ENCODE measurements at regions not wholly inside any gene's neighbourhood (a gene's known extent, or its start where the extent isn't known, plus 50 kb on each side); places are given as distances from the start of the nearest gene placed in this dataset.

GRCh38 chr13:73272831-73273230, 214.0 kb downstream of the KLF5 start:
- DNase-seq (ENCODE audit: low read depth) = no peak

DNA sequence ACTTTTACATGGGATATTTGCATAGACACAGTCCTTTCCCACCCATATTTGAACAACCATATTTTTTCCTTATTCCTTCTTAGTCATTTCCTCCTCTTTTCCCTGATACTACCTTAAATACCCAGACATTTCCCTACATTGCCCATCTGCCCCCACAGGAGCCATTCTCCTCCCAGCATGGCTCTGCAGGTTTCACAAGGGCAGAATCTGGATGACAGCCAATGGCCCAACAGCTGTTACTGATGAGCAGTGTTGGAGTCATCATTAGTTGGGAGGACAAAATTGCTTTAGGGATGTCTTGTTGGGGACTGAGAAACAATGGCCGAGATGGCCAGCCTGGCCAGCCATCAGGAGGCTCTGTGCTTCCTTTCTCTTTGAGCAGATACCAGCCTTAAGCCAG, 209.5 kb downstream of the KLF5 start:
- peak; percentile 99 for DNase-seq (ENCODE audit: low read depth)

DNA sequence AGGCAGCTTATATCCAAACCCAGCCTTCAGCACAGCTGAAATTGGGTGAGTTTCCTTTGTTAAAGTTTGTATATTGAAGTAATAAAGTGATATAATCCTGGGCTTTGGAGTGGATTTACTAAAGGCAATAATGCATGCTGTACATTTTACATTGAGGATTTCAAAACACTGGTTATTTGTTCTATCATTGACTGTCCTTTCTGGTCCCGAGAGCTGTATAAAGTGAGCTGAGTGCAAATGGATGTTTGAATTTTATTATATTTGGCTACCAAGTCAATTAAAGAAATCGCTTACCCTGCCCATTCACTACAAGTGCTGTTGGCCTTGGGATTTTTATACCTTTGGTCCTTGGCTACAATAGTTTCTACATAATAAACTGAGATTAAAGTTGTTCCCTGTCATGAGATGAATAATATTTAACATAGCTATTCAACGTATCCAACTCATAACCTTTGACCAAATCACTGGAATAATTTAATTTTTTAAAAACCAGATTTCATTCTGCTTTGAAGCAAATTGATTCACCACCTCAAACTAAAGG, 207.9 kb downstream of the KLF5 start:
- DNase-seq (ENCODE audit: low read depth) = no peak

DNA sequence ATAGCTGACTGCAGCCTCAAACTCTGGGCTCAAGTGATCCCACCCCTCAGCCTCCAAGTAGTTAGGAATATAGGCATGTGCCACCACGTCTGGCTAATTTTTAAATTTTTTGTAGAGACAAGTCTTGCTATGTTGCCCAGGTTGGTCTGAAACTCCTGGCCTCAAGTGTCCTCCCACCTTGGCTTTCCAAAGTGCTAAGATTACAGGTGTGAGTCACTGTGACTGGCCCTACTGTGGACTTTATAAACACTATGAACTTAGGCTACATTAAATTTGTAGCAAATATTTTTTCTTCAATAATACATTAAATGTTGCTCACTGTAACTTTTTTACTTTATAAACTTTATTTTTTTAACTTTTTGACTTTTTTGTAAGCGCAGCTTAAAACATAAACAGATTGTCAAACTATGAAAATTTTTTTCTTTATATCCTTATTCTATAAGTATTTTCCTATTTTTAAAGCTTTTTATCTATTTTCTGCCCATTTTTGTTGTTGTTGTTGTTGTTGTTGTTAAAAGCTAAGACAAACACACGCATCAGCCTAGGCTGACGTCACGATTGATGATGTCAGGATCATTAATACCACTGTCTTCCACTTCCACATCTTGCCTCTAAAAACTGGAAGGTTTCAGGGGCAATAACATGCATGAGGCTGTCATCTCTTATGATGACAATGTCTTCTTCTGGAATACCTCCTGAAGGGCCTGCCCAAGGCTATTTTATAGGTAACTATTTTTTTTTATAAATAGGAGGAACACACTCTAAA, 204.2 kb downstream of the KLF5 start:
- no peak for DNase-seq (ENCODE audit: low read depth)

GRCh38 chr13:73261739-73262216, 203.0 kb downstream of the KLF5 start:
- no peak for DNase-seq (ENCODE audit: low read depth)

DNA sequence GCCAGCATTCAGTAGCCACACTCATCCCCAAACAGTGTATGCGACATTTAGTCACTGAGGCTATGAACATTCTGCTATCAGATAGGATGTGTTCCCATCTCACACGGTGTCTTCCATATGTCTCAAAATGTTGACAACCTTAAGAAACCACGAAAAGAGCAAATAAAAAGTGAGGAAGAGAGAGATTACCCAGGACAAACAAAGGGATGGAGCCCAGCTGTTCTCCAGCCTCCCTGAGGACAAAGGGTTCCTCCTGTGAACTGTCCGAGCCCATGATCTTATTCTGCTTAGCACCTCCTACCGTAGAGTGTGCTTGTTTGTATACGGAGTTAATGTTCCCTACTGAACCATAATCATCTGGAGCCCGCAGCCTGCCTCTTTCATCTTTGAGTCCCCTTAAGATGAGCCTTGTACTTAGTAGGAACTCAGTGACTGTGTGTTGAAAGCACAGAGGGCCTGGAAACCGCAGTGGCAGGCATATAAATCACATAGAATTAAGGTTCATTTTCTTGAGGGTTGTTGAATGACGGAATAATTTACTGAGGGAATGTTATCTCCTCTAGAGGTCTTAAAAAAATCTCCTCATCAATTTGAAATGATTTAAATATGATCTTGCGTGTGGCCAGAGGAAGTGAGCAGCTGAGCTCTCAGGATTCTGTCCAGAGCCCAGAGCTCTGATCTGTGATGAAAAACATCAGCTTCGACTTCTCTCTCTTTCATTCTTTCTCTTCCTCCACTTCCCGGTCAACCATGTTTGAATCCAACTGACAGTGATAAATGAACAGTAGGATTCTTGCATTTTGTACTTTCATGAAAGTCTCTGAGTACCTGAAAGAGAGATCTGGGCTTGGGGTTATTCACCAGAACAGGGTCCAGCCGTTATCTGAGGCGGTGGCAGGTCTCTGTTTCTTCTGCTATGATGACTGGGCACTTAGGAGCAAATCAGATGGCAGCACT, 200.5 kb downstream of the KLF5 start:
- peak; percentile 89 for DNase-seq (ENCODE audit: low read depth)

DNA sequence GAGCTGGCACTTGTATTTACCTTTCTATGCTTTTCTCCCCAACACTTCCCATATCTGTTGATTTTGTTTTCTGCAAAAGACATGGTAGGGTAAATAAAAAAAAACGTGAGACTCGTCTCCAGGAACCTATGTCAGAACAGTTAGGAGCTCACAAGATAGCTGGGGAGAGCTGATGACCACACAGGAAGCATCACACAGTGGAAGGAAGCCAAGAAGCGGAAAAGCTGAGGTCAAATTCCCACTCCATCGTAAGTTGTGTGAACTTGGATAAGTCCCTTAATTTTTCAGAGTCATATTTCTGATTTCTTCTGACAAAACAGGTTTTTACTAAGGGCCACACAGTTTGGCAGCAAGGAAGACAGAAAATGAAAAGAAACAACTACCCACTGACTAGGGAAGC, 199.6 kb downstream of the KLF5 start:
- peak; percentile 42 for DNase-seq (ENCODE audit: low read depth)

DNA sequence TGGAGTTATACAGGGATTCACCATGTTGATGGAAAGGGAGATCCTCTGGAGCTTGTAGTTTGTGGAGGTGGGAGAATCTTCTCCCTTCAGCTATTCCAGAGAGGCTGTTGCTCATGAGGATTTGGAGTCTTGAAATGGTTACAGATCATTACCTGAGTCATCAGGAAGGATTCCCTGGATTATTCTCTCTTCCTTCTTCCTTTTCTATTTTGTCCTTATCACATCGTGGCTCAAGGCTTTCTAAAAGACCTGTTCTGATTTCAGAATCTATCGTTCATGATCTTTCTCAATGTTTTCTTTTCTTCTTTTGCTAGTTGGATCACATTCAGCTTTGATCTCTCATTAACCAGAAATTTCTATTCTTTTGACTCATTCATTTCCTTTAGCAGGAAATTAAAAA, 196.0 kb downstream of the KLF5 start:
- DNase-seq (ENCODE audit: low read depth) = no peak

DNA sequence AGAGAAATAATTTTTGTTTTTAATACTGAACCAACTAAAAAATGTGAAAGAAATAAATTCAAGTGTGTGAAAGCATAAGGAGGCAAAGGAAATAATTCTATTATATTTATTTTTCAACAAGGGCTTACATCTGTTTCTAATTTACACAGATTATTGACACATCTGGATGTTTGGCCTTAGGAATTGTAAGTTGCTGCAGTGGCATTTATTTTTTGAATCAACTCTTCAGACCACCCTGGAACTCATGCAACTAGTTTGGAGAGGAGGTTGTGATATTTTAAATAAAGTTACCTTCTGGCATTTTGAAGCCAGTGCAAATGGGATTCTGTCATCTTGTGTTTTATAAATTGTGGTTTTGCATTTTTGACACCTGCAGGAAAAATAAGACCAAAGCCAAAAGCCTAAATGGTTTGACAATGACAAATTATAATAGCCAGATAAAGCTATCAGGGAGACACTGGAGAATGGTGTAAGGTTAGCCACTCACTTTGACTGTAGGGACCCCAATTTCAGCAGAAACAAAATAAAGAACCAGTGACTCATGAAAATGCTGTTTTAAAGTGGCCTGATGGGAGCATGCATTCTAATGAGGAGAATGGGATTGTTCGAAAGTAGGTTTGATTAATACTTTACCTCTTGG, 192.9 kb downstream of the KLF5 start:
- no peak for DNase-seq (ENCODE audit: low read depth)

GRCh38 chr13:73250061-73250460, 191.3 kb downstream of the KLF5 start:
- no peak for DNase-seq (ENCODE audit: low read depth)

- peak; percentile 66 for DNase-seq (ENCODE audit: low read depth)
These were observed 190.1 kb downstream of the KLF5 start for GRCh38 chr13:73248711-73249580.

- no peak for DNase-seq (ENCODE audit: low read depth)
These were observed 189.3 kb downstream of the KLF5 start for GRCh38 chr13:73248154-73248553.

- DNase-seq (ENCODE audit: low read depth) = no peak
These were observed 186.4 kb downstream of the KLF5 start for GRCh38 chr13:73245246-73245645.

- DNase-seq (ENCODE audit: low read depth) = no peak
These were observed 185.7 kb downstream of the KLF5 start for GRCh38 chr13:73244467-73244866.

DNA sequence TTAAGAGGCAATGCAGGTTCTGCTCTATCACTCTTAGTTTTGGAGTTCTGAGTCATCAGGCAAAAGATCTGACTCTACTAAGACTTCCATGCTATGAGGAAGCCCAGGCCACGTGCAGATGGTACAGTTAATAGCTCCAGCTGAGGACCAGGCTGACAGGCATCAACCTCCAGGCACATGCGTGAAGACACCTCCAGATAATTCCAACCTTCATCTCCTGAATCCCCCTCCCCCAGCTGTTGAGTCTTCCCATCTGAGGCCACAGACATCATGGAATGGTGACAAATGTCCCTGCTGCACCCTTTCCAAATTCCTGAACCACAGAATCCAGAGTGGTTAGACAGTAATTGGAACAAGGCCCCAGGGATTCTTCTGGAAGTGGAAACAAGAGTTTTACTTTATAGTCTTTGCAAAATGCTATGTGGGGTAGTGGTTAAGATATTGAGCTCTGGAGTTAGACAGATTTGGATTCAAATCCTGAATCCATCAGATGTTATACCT, 183.8 kb downstream of the KLF5 start:
- no peak for DNase-seq (ENCODE audit: low read depth)

DNA sequence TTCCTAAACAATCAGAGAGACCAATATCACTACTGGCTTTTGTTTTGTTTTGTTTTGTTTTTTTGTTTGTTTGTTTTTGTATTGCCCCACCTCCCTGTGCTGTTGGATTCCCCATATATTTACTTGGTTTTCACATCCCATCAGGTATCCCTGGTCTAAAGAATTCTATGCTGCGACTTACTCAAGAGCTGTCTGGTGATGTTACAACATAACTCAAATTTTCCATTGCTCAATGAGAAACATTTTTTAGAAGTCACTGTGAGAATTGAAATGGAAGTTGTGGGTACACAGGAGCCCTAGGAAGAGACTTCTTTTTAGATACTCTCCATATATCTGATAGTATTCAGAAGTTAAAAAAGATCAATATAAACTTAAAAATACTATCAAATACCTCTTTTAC, 181.4 kb downstream of the KLF5 start:
- DNase-seq (ENCODE audit: low read depth) = no peak

DNA sequence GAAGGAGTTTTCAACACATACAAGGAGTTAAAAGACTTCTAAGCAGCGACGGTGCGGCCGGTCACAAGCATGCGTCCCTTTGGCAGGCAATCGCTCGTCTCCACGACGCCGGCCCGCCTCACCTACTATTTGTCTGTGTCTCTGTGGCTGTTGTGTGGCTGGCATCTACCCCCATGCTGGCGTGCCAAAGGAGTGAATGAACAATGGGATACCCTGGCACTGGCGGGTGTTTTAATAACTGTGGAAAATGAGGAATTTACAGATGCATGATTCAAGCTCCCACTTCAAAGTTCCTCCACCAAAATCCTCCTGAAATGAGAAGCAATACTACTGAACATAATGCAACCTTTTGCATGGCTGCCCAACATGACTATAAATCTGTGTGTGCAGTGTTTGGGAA, 176.6 kb downstream of the KLF5 start:
- DNase-seq (ENCODE audit: low read depth) = peak; percentile 21

DNA sequence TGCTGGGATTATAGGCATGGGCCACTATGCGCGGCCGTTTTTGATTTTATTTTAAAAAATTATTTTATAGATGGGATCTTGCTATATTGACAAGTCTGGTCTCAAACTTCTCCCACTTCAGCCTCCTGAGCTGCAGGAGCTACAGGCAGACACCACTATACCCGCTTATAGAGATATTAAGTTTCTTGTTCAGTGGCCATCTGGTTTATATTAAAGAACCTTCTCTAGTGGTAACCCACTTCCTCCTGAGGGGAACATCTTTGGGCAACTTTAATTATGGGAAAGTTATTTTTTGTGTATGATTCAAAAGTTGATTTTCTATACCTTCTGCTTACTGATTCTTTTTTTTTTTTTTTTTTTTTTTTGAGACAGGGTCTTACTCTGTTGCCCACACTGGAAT, 172.7 kb downstream of the KLF5 start:
- no peak for DNase-seq (ENCODE audit: low read depth)

DNA sequence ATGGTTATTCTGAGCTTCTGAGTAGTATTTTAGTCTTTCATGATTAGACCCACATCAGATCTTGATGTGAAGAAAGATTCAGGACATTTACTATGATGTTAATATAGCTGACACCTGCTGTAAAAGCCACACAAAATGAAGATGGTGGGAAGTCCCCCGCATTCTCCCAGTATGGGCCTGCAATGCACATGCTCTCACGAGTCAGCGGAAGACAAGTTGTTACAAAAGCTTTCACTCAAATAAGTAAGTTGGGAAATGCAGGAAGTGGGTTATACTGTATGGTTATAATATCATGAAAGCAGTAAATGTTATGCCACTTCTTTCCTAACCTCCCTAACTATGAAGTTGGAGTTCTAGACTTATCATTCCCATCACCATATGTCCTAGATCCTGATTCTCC, 171.9 kb downstream of the KLF5 start:
- no peak for DNase-seq (ENCODE audit: low read depth)

GRCh38 chr13:73228546-73228945, 169.7 kb downstream of the KLF5 start:
- DNase-seq (ENCODE audit: low read depth) = peak; percentile 29

DNA sequence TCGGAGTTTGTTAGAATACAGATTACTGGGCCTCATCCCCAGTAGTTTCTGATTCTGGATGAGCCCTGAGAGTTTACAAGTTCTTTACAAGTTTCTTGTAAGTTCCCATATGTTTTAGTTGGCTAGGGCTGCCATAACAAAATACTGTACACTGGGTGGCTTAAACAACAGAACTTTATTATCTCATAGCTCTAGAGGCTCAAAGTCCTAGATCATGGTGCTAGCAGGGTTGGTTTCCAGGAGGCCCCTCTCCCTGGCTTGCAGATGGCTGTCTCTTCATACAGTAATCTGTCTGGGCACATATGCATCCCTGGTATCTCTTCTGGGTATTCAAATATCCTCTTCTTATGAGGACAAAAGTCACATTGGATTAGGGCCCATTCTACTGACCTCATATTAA, 167.2 kb downstream of the KLF5 start:
- DNase-seq (ENCODE audit: low read depth) = no peak
